Keratinocyte (primary cell): ENCODE measurements at regions not wholly inside any gene's neighbourhood (a gene's known extent, or its start where the extent isn't known, plus 50 kb on each side); places are given as distances from the start of the nearest gene placed in this dataset.

Experiments
- DNase-seq: peaks from one replicate; pipeline ENCODE4 v3.0.0-alpha.2; 2011; ENCODE audit warnings: low read depth, missing footprints, low spot score
- FAIRE-seq: peaks from 2 replicates; lab custom pipeline; 2011; peaks lifted over from hg19 to GRCh38; lab: Jason Lieb, UNC
- H2AFZ ChIP-seq: 2 replicates; pipeline ENCODE4 v1.6.0; 2012; ENCODE audit warnings: low read length, control low read depth, inconsistent platforms; ENCODE audit not compliant: control insufficient read depth
- H3K27ac ChIP-seq: 2 replicates; pipeline ENCODE4 v1.5.1; 2011; ENCODE audit warnings: low read length; ENCODE audit not compliant: control insufficient read depth, insufficient read depth
- H3K27me3 ChIP-seq: 3 replicates; pipeline ENCODE4 v1.6.0; 2011; ENCODE audit warnings: low read length; ENCODE audit not compliant: control insufficient read depth, insufficient read depth; ENCODE audit errors: extremely low read depth
- H3K36me3 ChIP-seq, 2 experiments: 2 replicates in 1 of 2; 3 replicates in 1 of 2; pipeline ENCODE4 v1.5.1; 2011; ENCODE audit warnings: low read length in 2 of 2, mild to moderate bottlenecking in 1 of 2; ENCODE audit not compliant: control insufficient read depth in 2 of 2, insufficient read depth in 2 of 2; ENCODE audit errors: extremely low read depth in 1 of 2
- H3K4me1 ChIP-seq: 3 replicates; pipeline ENCODE4 v1.5.1; 2011; ENCODE audit warnings: low read length; ENCODE audit not compliant: control insufficient read depth, insufficient read depth; ENCODE audit errors: extremely low read depth
- H3K4me2 ChIP-seq: 3 replicates; pipeline ENCODE4 v1.6.0; 2011; ENCODE audit warnings: low read depth, low read length; ENCODE audit not compliant: control insufficient read depth, insufficient read depth; ENCODE audit errors: extremely low read depth
- H3K4me3 ChIP-seq, 3 experiments: fragments of 200-600 bp in 1 of 3; sonication (generic) in 1 of 3; 2 replicates in 2 of 3; 3 replicates in 1 of 3; pipeline ENCODE4 v1.5.1; 2011 to 2016; ENCODE audit warnings: low read length in 3 of 3, mild to moderate bottlenecking in 3 of 3, control low read depth in 2 of 3, inconsistent platforms in 1 of 3, low read depth in 1 of 3, mixed read lengths in 1 of 3, mixed run types in 1 of 3, moderate library complexity in 1 of 3; ENCODE audit not compliant: control insufficient read depth in 2 of 3, insufficient read depth in 2 of 3; ENCODE audit errors: extremely low read depth in 1 of 3
- H3K79me2 ChIP-seq: 2 replicates; pipeline ENCODE4 v1.6.0; 2012; ENCODE audit warnings: low read length; ENCODE audit not compliant: control insufficient read depth, insufficient read depth
- H3K9ac ChIP-seq: 3 replicates; pipeline ENCODE4 v1.6.0; 2011; ENCODE audit warnings: low read length; ENCODE audit not compliant: control insufficient read depth, insufficient read depth; ENCODE audit errors: extremely low read depth
- H3K9me1 ChIP-seq: 3 replicates; pipeline ENCODE4 v1.6.0; 2011; ENCODE audit warnings: low read length; ENCODE audit not compliant: control insufficient read depth, insufficient read depth; ENCODE audit errors: extremely low read depth
- H3K9me3 ChIP-seq: 2 replicates; pipeline ENCODE4 v1.5.1; 2012; ENCODE audit warnings: low read depth, low read length; ENCODE audit not compliant: control insufficient read depth
- H4K20me1 ChIP-seq: 3 replicates; pipeline ENCODE4 v1.6.0; 2011; ENCODE audit warnings: low read length; ENCODE audit not compliant: control insufficient read depth, insufficient read depth; ENCODE audit errors: extremely low read depth
- EZH2 ChIP-seq: IDR thresholded peaks from one replicate; pipeline ENCODE4 v1.6.1; 2012; ENCODE audit warnings: inconsistent platforms, mild to moderate bottlenecking, low read length, moderate library complexity
- dilution Hi-C: fragments of 300-500 bp; cut with MboI; formaldehyde crosslinking; loops from one replicate; pipeline ENCODE4 v1.7.0; 2020; ENCODE audit warnings: low sequenced_read_pairs; ENCODE audit not compliant: extremely low pct_ligation_motif_present
- TF ChIP-seq, protein P1 (sequence below), 3 experiments: IDR thresholded peaks in 1 of 3; conservative IDR thresholded peaks in 1 of 3; optimal IDR thresholded peaks in 1 of 3; 2 replicates in 2 of 3; 3 replicates in 1 of 3; pipeline versions ENCODE3 to v1.5.1; 2011; ENCODE audit warnings: low read length in 3 of 3, mild to moderate bottlenecking in 3 of 3, moderate library complexity in 2 of 3, control low read depth in 1 of 3, inconsistent platforms in 1 of 3; ENCODE audit not compliant: insufficient read depth in 2 of 3; ENCODE audit errors: extremely low read depth in 1 of 3

DNA sequence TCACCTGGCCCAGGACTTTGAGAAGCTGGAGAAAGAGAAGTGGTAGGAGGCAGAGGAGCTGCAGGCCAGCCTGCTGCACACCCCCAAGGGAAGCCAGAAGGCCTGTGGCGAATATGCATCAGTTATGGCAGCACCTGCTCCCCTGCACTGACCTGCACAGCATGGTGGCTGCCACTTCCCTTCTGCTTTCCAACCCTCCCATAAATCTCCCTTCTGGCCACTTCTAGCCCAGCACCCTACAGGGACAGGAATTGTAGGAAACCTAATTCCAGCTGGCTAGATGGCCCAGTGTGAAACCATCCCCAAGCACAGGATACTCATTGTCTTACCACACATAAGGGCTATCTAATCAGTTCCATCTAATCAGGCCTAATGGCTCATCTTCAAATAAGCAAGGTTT is 136.3 kb downstream of the TBX3 start:
- Histone ChIP-seq H3K4me3 (no peak overlapping the region), H3K27ac (no peak overlapping the region), H3K79me2 (no peaks in the 10 kb centered on the region), H3K4me1 (no peaks in the 10 kb centered on the region), H3K4me2 (no peak overlapping the region), H3K9me3 (no peaks in the 10 kb centered on the region), H3K9ac (no peak overlapping the region), H4K20me1 (no peaks in the 10 kb centered on the region), H2AFZ (no peak overlapping the region), H3K27me3 (no peaks in the 10 kb centered on the region), H3K9me1 (no peaks in the 10 kb centered on the region), H3K36me3 (no peaks in the 10 kb centered on the region)
- dilution Hi-C loops, result no loop called here
- DNase-seq (no peak), FAIRE-seq (no peak)
- TF ChIP-seq, protein P1, sequence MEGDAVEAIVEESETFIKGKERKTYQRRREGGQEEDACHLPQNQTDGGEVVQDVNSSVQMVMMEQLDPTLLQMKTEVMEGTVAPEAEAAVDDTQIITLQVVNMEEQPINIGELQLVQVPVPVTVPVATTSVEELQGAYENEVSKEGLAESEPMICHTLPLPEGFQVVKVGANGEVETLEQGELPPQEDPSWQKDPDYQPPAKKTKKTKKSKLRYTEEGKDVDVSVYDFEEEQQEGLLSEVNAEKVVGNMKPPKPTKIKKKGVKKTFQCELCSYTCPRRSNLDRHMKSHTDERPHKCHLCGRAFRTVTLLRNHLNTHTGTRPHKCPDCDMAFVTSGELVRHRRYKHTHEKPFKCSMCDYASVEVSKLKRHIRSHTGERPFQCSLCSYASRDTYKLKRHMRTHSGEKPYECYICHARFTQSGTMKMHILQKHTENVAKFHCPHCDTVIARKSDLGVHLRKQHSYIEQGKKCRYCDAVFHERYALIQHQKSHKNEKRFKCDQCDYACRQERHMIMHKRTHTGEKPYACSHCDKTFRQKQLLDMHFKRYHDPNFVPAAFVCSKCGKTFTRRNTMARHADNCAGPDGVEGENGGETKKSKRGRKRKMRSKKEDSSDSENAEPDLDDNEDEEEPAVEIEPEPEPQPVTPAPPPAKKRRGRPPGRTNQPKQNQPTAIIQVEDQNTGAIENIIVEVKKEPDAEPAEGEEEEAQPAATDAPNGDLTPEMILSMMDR (optimal IDR thresholded peaks at IDR 0.05 in 1 of 3, IDR thresholded peaks at IDR 0.05 in 1 of 3, conservative IDR thresholded peaks at IDR 0.05 in 1 of 3; ENCODE audit: extremely low read depth in 1 of 3, insufficient read depth in 2 of 3, low read length in 3 of 3), result no peak
- no peak for TF ChIP-seq EZH2

GRCh38 chr12:114530417-114530816 is 124.5 kb upstream of the TBX5 start:
- no peaks in the 10 kb centered on the region for H3K9me1 ChIP-seq
- dilution Hi-C loops, result no loop called here

More at GRCh38 chr12:114530417-114530816, 124.5 kb upstream of the TBX5 start:
- Histone ChIP-seq H3K9me3 (no peaks in the 10 kb centered on the region), H2AFZ (no peak overlapping the region), H3K36me3 (no peaks in the 10 kb centered on the region), H3K4me3 (no peak overlapping the region), H3K4me2 (no peak overlapping the region), H4K20me1 (no peaks in the 10 kb centered on the region), H3K27ac (no peak overlapping the region), H3K9ac (no peak overlapping the region), H3K27me3 (no peaks in the 10 kb centered on the region), H3K4me1 (no peaks in the 10 kb centered on the region), H3K79me2 (no peaks in the 10 kb centered on the region)
- FAIRE-seq (no peak), DNase-seq (no peak)
- TF ChIP-seq EZH2, result no peak
- TF ChIP-seq, protein P1 (optimal IDR thresholded peaks at IDR 0.05 in 1 of 3, IDR thresholded peaks at IDR 0.05 in 1 of 3, conservative IDR thresholded peaks at IDR 0.05 in 1 of 3; ENCODE audit: extremely low read depth in 1 of 3, insufficient read depth in 2 of 3, low read length in 3 of 3), result no peak
